ENCODE measurements at regions not wholly inside any gene's neighbourhood (a gene's known extent, or its start where the extent isn't known, plus 50 kb on each side); places are given as distances from the start of the nearest gene placed in this dataset.

DNA sequence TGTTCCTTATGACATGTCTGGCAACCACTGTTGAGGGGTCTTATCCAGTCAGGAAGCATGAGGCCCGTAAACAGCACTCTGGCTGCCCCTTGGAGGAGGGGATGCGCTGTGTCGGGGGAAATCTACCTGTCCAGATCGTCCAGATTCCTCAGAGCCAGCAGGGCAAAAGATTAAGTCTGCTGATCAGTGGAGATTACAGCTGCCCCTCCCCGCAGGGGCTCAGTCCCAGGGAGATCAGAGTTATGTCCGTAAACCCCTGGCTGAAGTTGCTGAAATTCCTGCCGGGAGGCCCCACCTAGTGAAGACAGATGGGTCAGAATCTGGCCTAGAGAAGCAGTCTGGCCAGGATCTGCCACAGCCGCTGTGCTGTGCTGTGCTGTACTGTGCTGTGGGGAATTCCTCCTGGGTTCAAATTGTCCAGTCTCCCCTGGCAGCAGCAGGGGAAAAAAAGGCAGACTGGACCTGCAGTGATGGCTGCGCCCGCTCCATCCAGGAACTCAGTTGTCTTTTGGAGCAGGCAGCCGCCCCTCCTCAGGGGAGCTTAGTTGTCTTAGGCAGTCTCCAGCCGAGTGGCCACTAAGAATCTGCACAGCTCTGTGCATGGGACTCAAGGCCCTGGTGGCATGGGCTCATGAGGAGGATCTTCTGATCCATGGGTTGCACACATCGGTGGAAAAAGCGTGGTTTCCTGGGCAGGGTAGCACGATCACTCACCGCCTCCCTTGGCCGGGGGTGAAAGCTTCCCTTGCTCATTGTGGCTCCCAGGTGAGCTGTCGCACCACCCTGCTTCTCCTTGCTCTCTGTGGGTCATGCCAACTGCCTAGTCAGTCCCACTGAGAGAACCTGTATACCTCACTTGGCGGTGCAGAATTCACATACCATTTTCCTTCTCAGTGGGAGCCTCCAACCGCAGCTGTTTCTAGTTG is 1368.8 kb upstream of the ADGRB3 start:
- TF ChIP-seq, protein P1, sequence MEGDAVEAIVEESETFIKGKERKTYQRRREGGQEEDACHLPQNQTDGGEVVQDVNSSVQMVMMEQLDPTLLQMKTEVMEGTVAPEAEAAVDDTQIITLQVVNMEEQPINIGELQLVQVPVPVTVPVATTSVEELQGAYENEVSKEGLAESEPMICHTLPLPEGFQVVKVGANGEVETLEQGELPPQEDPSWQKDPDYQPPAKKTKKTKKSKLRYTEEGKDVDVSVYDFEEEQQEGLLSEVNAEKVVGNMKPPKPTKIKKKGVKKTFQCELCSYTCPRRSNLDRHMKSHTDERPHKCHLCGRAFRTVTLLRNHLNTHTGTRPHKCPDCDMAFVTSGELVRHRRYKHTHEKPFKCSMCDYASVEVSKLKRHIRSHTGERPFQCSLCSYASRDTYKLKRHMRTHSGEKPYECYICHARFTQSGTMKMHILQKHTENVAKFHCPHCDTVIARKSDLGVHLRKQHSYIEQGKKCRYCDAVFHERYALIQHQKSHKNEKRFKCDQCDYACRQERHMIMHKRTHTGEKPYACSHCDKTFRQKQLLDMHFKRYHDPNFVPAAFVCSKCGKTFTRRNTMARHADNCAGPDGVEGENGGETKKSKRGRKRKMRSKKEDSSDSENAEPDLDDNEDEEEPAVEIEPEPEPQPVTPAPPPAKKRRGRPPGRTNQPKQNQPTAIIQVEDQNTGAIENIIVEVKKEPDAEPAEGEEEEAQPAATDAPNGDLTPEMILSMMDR (IDR thresholded peaks at IDR 0.05; ENCODE audit: borderline replicate concordance, extremely low read depth, insufficient read depth): no peak
- no peaks in the 10 kb centered on the region for H3K4me1 ChIP-seq (ENCODE audit: control insufficient read depth in 2 of 3, insufficient read depth in 2 of 3, low read depth in 1 of 3, low read length in 3 of 3)
- DNase-seq (no peak), FAIRE-seq (no peak)
- no peaks in the 10 kb centered on the region for H3K9me3 ChIP-seq (ENCODE audit: control insufficient read depth in 2 of 3, insufficient read depth in 1 of 3, low read length in 3 of 3)
- H3K9ac ChIP-seq (ENCODE audit: low read length in 3 of 3): no peak overlapping the region
- H3K4me3 ChIP-seq (ENCODE audit: low read length in 3 of 3): no peak overlapping the region
- H3K27ac ChIP-seq (ENCODE audit: low read depth in 2 of 2, low read length in 2 of 2): no peak overlapping the region
- H3K36me3 ChIP-seq (ENCODE audit: control insufficient read depth in 2 of 3, insufficient read depth in 3 of 3, low read length in 3 of 3): no peaks in the 10 kb centered on the region
- intact Hi-C loops (cut with DNase I): no loop called here
- H3K27me3 ChIP-seq (ENCODE audit: control insufficient read depth, insufficient read depth, low read length): no peaks in the 10 kb centered on the region

DNA sequence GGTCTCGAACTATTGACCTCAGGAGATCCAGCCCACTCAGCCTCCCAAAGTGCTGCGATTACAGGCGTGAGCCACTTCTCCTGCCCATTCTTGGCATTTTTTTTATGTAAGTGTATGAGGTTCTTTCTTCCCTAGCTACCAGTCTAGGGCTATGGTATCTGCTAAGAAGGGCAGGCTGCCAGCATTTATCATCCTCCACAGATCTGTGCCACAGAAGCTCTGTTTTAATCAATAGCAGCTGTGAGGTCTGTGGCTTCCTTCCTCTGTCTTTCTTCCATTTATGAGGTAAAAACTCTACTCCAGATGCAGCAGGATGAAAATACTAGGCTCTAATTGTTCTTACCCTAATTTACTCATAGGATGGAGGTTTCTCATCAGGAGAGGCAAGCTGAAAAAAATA is 1382.4 kb upstream of the ADGRB3 start:
- TF ChIP-seq, protein P1 (IDR thresholded peaks at IDR 0.05; ENCODE audit: borderline replicate concordance, extremely low read depth, insufficient read depth): no peak
- intact Hi-C loops (cut with DNase I): no loop called here
- peaks cover 0 to 5% (median 0%) of the 10 kb centered on the region in 3 donors for H3K9me3 ChIP-seq (ENCODE audit: control insufficient read depth in 2 of 3, insufficient read depth in 1 of 3, low read length in 3 of 3)
- no peak for FAIRE-seq
- H3K4me3 ChIP-seq (ENCODE audit: low read length in 3 of 3): no peak overlapping the region
- no peak overlapping the region for H3K27ac ChIP-seq (ENCODE audit: low read depth in 2 of 2, low read length in 2 of 2)
- no peaks in the 10 kb centered on the region for H3K4me1 ChIP-seq (ENCODE audit: control insufficient read depth in 2 of 3, insufficient read depth in 2 of 3, low read depth in 1 of 3, low read length in 3 of 3)
- no peaks in the 10 kb centered on the region for H3K27me3 ChIP-seq (ENCODE audit: control insufficient read depth, insufficient read depth, low read length)
- H3K36me3 ChIP-seq (ENCODE audit: control insufficient read depth in 2 of 3, insufficient read depth in 3 of 3, low read length in 3 of 3): no peaks in the 10 kb centered on the region
- DNase-seq: no peak
- no peak overlapping the region for H3K9ac ChIP-seq (ENCODE audit: low read length in 3 of 3)

DNA sequence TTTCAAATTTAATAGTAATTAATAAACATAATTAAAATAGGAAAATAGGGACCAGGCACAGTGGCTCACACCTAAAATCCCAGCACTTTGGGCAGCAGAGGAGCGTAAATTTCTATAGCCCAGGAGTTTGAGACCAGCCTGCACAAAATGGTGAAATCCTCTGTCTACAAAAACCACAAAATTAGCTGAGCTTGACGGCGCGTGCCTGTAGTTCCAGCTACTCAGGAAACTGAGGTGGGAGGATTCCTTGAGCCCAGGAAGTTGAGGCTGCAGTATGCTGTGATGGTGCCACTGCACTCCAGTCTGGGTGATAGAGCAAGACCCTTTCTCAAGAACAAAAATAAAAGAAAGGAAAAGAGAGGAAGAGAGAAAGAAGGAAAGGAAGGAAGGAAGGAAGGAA is 1387.0 kb upstream of the ADGRB3 start:
- TF ChIP-seq, protein P1 (IDR thresholded peaks at IDR 0.05; ENCODE audit: borderline replicate concordance, extremely low read depth, insufficient read depth): no peak
- peaks cover 0 to 5% (median 0%) of the 10 kb centered on the region in 3 donors for H3K9me3 ChIP-seq (ENCODE audit: control insufficient read depth in 2 of 3, insufficient read depth in 1 of 3, low read length in 3 of 3)
- H3K9ac ChIP-seq (ENCODE audit: low read length in 3 of 3): no peak overlapping the region
- DNase-seq (no peak), FAIRE-seq (no peak)
- H3K27ac ChIP-seq (ENCODE audit: low read depth in 2 of 2, low read length in 2 of 2): no peak overlapping the region
- no peaks in the 10 kb centered on the region for H3K27me3 ChIP-seq (ENCODE audit: control insufficient read depth, insufficient read depth, low read length)
- H3K4me1 ChIP-seq (ENCODE audit: control insufficient read depth in 2 of 3, insufficient read depth in 2 of 3, low read depth in 1 of 3, low read length in 3 of 3): no peaks in the 10 kb centered on the region
- intact Hi-C loops (cut with DNase I): no loop called here
- H3K36me3 ChIP-seq (ENCODE audit: control insufficient read depth in 2 of 3, insufficient read depth in 3 of 3, low read length in 3 of 3): no peaks in the 10 kb centered on the region
- H3K4me3 ChIP-seq (ENCODE audit: low read length in 3 of 3): no peak overlapping the region
